ENCODE measurements at regions not wholly inside any gene's neighbourhood (a gene's known extent, or its start where the extent isn't known, plus 50 kb on each side); places are given as distances from the start of the nearest gene placed in this dataset.

- Histone ChIP-seq H3K27ac (peak overlapping the region in 2 of 3 donors; percentile 24 to 54), H3K4me1 (peaks cover 17 to 20% of the 10 kb centered on the region in 2 donors), H3K4me3 (replicated peaks in 1 of 3) (no peak overlapping the region), H3K9me3 (no peaks in the 10 kb centered on the region), H3K27me3 (no peaks in the 10 kb centered on the region), H3K36me3 (no peaks in the 10 kb centered on the region)
- 48 to 59% methylated on average over 1 of the region's 1 CpG for WGBS, 2 donors
- intact Hi-C loops (cut with DNase I), result no loop called here
- DNase-seq, result no peak
- TF ChIP-seq POLR2A (IDR thresholded peaks at IDR 0.05), result no peak
- TF ChIP-seq, protein P1, sequence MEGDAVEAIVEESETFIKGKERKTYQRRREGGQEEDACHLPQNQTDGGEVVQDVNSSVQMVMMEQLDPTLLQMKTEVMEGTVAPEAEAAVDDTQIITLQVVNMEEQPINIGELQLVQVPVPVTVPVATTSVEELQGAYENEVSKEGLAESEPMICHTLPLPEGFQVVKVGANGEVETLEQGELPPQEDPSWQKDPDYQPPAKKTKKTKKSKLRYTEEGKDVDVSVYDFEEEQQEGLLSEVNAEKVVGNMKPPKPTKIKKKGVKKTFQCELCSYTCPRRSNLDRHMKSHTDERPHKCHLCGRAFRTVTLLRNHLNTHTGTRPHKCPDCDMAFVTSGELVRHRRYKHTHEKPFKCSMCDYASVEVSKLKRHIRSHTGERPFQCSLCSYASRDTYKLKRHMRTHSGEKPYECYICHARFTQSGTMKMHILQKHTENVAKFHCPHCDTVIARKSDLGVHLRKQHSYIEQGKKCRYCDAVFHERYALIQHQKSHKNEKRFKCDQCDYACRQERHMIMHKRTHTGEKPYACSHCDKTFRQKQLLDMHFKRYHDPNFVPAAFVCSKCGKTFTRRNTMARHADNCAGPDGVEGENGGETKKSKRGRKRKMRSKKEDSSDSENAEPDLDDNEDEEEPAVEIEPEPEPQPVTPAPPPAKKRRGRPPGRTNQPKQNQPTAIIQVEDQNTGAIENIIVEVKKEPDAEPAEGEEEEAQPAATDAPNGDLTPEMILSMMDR (IDR thresholded peaks at IDR 0.05), result no peak
These were observed 67.7 kb downstream of the PLEKHG1 start for GRCh38 chr6:150667359-150667758.

- no peaks in the 10 kb centered on the region for H3K27me3 ChIP-seq
- H3K4me3 ChIP-seq (replicated peaks in 1 of 3), result no peak overlapping the region
- H3K4me1 ChIP-seq, result peaks cover 17 to 25% of the 10 kb centered on the region in 2 donors
- no peaks in the 10 kb centered on the region for H3K9me3 ChIP-seq
- H3K27ac ChIP-seq, result peak overlapping the region; percentile 54 to 72 (median 60)
- DNase-seq, result peak; percentile 97 to 98
- no peak for TF ChIP-seq POLR2A (IDR thresholded peaks at IDR 0.05)
- TF ChIP-seq, protein P1 (IDR thresholded peaks at IDR 0.05), result peak in 4 of 6 experiments; percentile 3 to 34 (median 29)
- H3K36me3 ChIP-seq, result no peaks in the 10 kb centered on the region
- WGBS, 2 donors, result 22% methylated on average over 8 of the region's 8 CpGs
- intact Hi-C loops (cut with DNase I), result no loop called here
These were observed 68.5 kb downstream of the PLEKHG1 start for GRCh38 chr6:150667977-150668716.

DNA sequence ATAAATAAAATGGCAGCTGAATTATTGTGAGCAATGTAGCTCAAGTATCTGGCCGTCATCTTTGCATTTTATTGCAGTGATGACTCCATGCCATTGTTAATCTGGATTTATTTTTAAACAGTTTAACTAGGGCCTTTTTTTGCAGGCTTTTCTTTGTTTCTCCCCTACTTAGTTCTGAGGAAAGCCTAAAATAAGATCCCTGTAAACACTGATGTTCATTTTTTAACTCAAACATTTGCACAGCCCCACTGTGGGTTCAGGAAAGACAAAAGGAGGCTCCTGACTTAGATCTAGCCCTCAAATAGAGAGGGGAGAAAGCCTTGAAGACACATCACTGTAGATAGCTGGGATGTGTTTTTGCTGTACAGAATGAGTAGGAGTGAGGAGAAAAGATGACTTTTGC, 69.2 kb downstream of the PLEKHG1 start:
- no peak for DNase-seq
- Histone ChIP-seq H3K27me3 (no peaks in the 10 kb centered on the region), H3K36me3 (no peaks in the 10 kb centered on the region), H3K9me3 (no peaks in the 10 kb centered on the region), H3K4me1 (peaks cover 17 to 32% of the 10 kb centered on the region in 2 donors), H3K4me3 (replicated peaks in 1 of 3) (no peak overlapping the region), H3K27ac (peak overlapping the region; percentile 54 to 72 (median 60))
- 16 to 34% methylated on average over 1 of the region's 1 CpG for WGBS, 2 donors
- TF ChIP-seq, protein P1 (IDR thresholded peaks at IDR 0.05), result no peak
- TF ChIP-seq POLR2A (IDR thresholded peaks at IDR 0.05), result no peak
- intact Hi-C loops (cut with DNase I), result no loop called here

GRCh38 chr6:150670311-150670710, 70.6 kb downstream of the PLEKHG1 start:
- WGBS, 2 donors, result 95 to 96% methylated on average over 7 of the region's 7 CpGs
- Histone ChIP-seq H3K36me3 (no peaks in the 10 kb centered on the region), H3K4me1 (peaks cover 17 to 34% of the 10 kb centered on the region in 2 donors), H3K9me3 (no peaks in the 10 kb centered on the region), H3K27me3 (no peaks in the 10 kb centered on the region), H3K4me3 (replicated peaks in 1 of 3) (no peak overlapping the region), H3K27ac (no peak overlapping the region)
- DNase-seq, result no peak
- TF ChIP-seq, protein P1 (IDR thresholded peaks at IDR 0.05), result no peak
- no peak for TF ChIP-seq POLR2A (IDR thresholded peaks at IDR 0.05)
- intact Hi-C loops (cut with DNase I), result no loop called here

DNA sequence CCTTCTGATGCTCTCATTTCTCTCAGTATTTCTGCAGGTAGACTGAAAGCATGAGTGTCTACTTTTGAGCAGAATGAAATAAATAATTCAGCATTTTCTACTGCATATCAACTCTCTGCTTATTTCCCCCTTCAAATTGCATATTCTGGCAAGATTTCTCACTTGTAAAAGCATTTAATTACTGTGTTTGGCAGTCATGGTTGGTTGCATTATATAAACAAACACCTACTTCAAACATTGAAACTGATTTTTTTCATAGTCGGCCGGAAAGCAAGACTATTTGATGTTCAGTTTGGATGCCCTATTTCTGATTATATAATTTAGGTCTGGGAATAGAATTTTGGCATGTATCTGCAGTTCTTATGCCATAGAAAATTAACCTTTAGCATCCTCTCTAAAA, 73.1 kb downstream of the PLEKHG1 start:
- DNase-seq, result no peak

More for the DNA sequence above, 73.1 kb downstream of the PLEKHG1 start:
- H3K27ac ChIP-seq, result no peak overlapping the region
- H3K27me3 ChIP-seq, result no peaks in the 10 kb centered on the region
- no peaks in the 10 kb centered on the region for H3K36me3 ChIP-seq
- TF ChIP-seq, protein P1 (IDR thresholded peaks at IDR 0.05), result no peak
- no peak for TF ChIP-seq POLR2A (IDR thresholded peaks at IDR 0.05)
- peaks cover 12 to 26% of the 10 kb centered on the region in 2 donors for H3K4me1 ChIP-seq
- no peak overlapping the region for H3K4me3 ChIP-seq (replicated peaks in 1 of 3)
- no peaks in the 10 kb centered on the region for H3K9me3 ChIP-seq
- 31 to 61% methylated on average over 2 of the region's 2 CpGs for WGBS, 2 donors
- intact Hi-C loops (cut with DNase I), result no loop called here
